ENCODE measurements at regions not wholly inside any gene's neighbourhood (a gene's known extent, or its start where the extent isn't known, plus 50 kb on each side); places are given as distances from the start of the nearest gene placed in this dataset.

- H3K36me3 ChIP-seq (ENCODE audit: insufficient read depth, low read length, poor library complexity, severe bottlenecking): no peaks in the 10 kb centered on the region
- no peaks in the 10 kb centered on the region for H3K27me3 ChIP-seq (replicated peaks; ENCODE audit: insufficient read depth, low read depth, low read length, poor library complexity)
- no peak overlapping the region for H3K4me3 ChIP-seq (ENCODE audit: low read depth, low read length, poor library complexity, severe bottlenecking)
- DNase-seq (ENCODE audit: low spot score): no peak
- no TSS peak for BruUV-seq (replicated peaks)
- H3K27ac ChIP-seq (ENCODE audit: low read depth, low read length, poor library complexity, severe bottlenecking): no peak overlapping the region
- peaks cover 19% of the 10 kb centered on the region for H3K9me3 ChIP-seq (ENCODE audit: low read depth, low read length, poor library complexity, severe bottlenecking)
- POLR2A ChIA-PET (ENCODE audit: low non-redundant PET): no interaction called here
- no peaks in the 10 kb centered on the region for H3K4me1 ChIP-seq (ENCODE audit: insufficient read depth, low read length, poor library complexity, severe bottlenecking)
- intact Hi-C loops (cut with micrococcal nuclease; ENCODE audit: unreplicated experiment): no loop called here
- TF ChIP-seq EZH2 (IDR thresholded peaks at IDR 0.05; ENCODE audit: borderline replicate concordance, low read depth, low read length, poor library complexity, severe bottlenecking) (no peak), CTCF (conservative IDR thresholded peaks at IDR 0.05; ENCODE audit: low read depth, low read length) (no peak)
- CTCF ChIA-PET: no interaction called here
Observed at GRCh38 chr3:22496641-22497040, 706.5 kb upstream of the UBE2E2 start.

GRCh38 chr3:22506871-22507270, 696.3 kb upstream of the UBE2E2 start:
- no peaks in the 10 kb centered on the region for H3K4me1 ChIP-seq (ENCODE audit: insufficient read depth, low read length, poor library complexity, severe bottlenecking)
- CTCF ChIA-PET: no interaction called here
- POLR2A ChIA-PET (ENCODE audit: low non-redundant PET): no interaction called here
- TF ChIP-seq EZH2 (IDR thresholded peaks at IDR 0.05; ENCODE audit: borderline replicate concordance, low read depth, low read length, poor library complexity, severe bottlenecking) (no peak), CTCF (conservative IDR thresholded peaks at IDR 0.05; ENCODE audit: low read depth, low read length) (no peak)
- no TSS peak for BruUV-seq (replicated peaks)
- intact Hi-C loops (cut with micrococcal nuclease; ENCODE audit: unreplicated experiment): no loop called here
- peaks cover 39% of the 10 kb centered on the region for H3K9me3 ChIP-seq (ENCODE audit: low read depth, low read length, poor library complexity, severe bottlenecking)
- H3K36me3 ChIP-seq (ENCODE audit: insufficient read depth, low read length, poor library complexity, severe bottlenecking): no peaks in the 10 kb centered on the region
- no peaks in the 10 kb centered on the region for H3K27me3 ChIP-seq (replicated peaks; ENCODE audit: insufficient read depth, low read depth, low read length, poor library complexity)
- no peak for DNase-seq (ENCODE audit: low spot score)
- H3K4me3 ChIP-seq (ENCODE audit: low read depth, low read length, poor library complexity, severe bottlenecking): no peak overlapping the region
- no peak overlapping the region for H3K27ac ChIP-seq (ENCODE audit: low read depth, low read length, poor library complexity, severe bottlenecking)

GRCh38 chr3:22507709-22508108, 695.4 kb upstream of the UBE2E2 start:
- Histone ChIP-seq H3K4me1 (ENCODE audit: insufficient read depth, low read length, poor library complexity, severe bottlenecking) (no peaks in the 10 kb centered on the region), H3K4me3 (ENCODE audit: low read depth, low read length, poor library complexity, severe bottlenecking) (no peak overlapping the region), H3K27me3 (replicated peaks; ENCODE audit: insufficient read depth, low read depth, low read length, poor library complexity) (no peaks in the 10 kb centered on the region), H3K36me3 (ENCODE audit: insufficient read depth, low read length, poor library complexity, severe bottlenecking) (no peaks in the 10 kb centered on the region), H3K27ac (ENCODE audit: low read depth, low read length, poor library complexity, severe bottlenecking) (no peak overlapping the region), H3K9me3 (ENCODE audit: low read depth, low read length, poor library complexity, severe bottlenecking) (peaks cover 44% of the 10 kb centered on the region)
- BruUV-seq (replicated peaks): no TSS peak
- ChIA-PET POLR2A (ENCODE audit: low non-redundant PET) (no interaction called here), CTCF (no interaction called here)
- TF ChIP-seq CTCF (conservative IDR thresholded peaks at IDR 0.05; ENCODE audit: low read depth, low read length) (no peak), EZH2 (IDR thresholded peaks at IDR 0.05; ENCODE audit: borderline replicate concordance, low read depth, low read length, poor library complexity, severe bottlenecking) (no peak)
- DNase-seq (ENCODE audit: low spot score): no peak
- intact Hi-C loops (cut with micrococcal nuclease; ENCODE audit: unreplicated experiment): no loop called here
